ENCODE measurements at regions not wholly inside any gene's neighbourhood (a gene's known extent, or its start where the extent isn't known, plus 50 kb on each side); places are given as distances from the start of the nearest gene placed in this dataset.

GRCh38 chr2:118291251-118291880 is 203.1 kb downstream of the INSIG2 start:
- TF ChIP-seq CTCF (conservative IDR thresholded peaks at IDR 0.05; ENCODE audit: low read depth, low read length) (no peak), EZH2 (IDR thresholded peaks at IDR 0.05; ENCODE audit: borderline replicate concordance, low read depth, low read length, poor library complexity, severe bottlenecking) (no peak)

All from A673 (cell line).